ENCODE measurements at regions not wholly inside any gene's neighbourhood (a gene's known extent, or its start where the extent isn't known, plus 50 kb on each side); places are given as distances from the start of the nearest gene placed in this dataset.

GRCh38 chr4:22874334-22874912 lies 181.7 kb downstream of the GBA3 start:
- no peak overlapping the region for H3K4me3 ChIP-seq (ENCODE audit: low read length)
- H3K27me3 ChIP-seq (ENCODE audit: insufficient read depth, low read length, poor library complexity, severe bottlenecking) = no peaks in the 10 kb centered on the region
- no peaks in the 10 kb centered on the region for H3K4me1 Mint-ChIP-seq
- POLR2A ChIA-PET = no interaction called here
- H3K9me3 ChIP-seq (ENCODE audit: low read length) = no peaks in the 10 kb centered on the region
- H3K4me1 ChIP-seq (ENCODE audit: insufficient read depth, low read length) = no peaks in the 10 kb centered on the region
- H3K27ac ChIP-seq (ENCODE audit: low read depth, low read length) = no peak overlapping the region
- no peak for DNase-seq
- no peaks in the 10 kb centered on the region for H3K36me3 ChIP-seq (ENCODE audit: insufficient read depth, low read length)
- no peaks in the 10 kb centered on the region for H3K36me3 Mint-ChIP-seq
- H3K27ac Mint-ChIP-seq = no peak overlapping the region
- H3K27me3 Mint-ChIP-seq = no peaks in the 10 kb centered on the region
- CTCF ChIA-PET = no interaction called here
- no peak overlapping the region for H3K4me3 Mint-ChIP-seq
- peaks cover 4 to 20% (median 6%) of the 10 kb centered on the region in 5 donors for H3K9me3 Mint-ChIP-seq

- Mint-ChIP-seq H3K36me3 (no peaks in the 10 kb centered on the region), H3K4me1 (no peaks in the 10 kb centered on the region), H3K27ac (no peak overlapping the region), H3K4me3 (no peak overlapping the region), H3K27me3 (no peaks in the 10 kb centered on the region), H3K9me3 (peaks cover 4 to 20% (median 9%) of the 10 kb centered on the region in 5 donors)
- Histone ChIP-seq H3K27ac (ENCODE audit: low read depth, low read length) (no peak overlapping the region), H3K4me1 (ENCODE audit: insufficient read depth, low read length) (no peaks in the 10 kb centered on the region), H3K9me3 (ENCODE audit: low read length) (no peaks in the 10 kb centered on the region), H3K36me3 (ENCODE audit: insufficient read depth, low read length) (no peaks in the 10 kb centered on the region), H3K27me3 (ENCODE audit: insufficient read depth, low read length, poor library complexity, severe bottlenecking) (no peaks in the 10 kb centered on the region), H3K4me3 (ENCODE audit: low read length) (no peak overlapping the region)
- ChIA-PET CTCF (no interaction called here), POLR2A (no interaction called here)
- DNase-seq = no peak
Measured at GRCh38 chr4:22873899-22874298, 181.2 kb downstream of the GBA3 start.

GRCh38 chr4:22870847-22871449 lies 178.2 kb downstream of the GBA3 start:
- Histone ChIP-seq H3K27me3 (ENCODE audit: insufficient read depth, low read length, poor library complexity, severe bottlenecking) (no peaks in the 10 kb centered on the region), H3K4me1 (ENCODE audit: insufficient read depth, low read length) (no peaks in the 10 kb centered on the region), H3K4me3 (ENCODE audit: low read length) (no peak overlapping the region), H3K36me3 (ENCODE audit: insufficient read depth, low read length) (no peaks in the 10 kb centered on the region), H3K27ac (ENCODE audit: low read depth, low read length) (no peak overlapping the region), H3K9me3 (ENCODE audit: low read length) (no peaks in the 10 kb centered on the region)
- Mint-ChIP-seq H3K36me3 (no peaks in the 10 kb centered on the region), H3K9me3 (peaks cover 6 to 20% (median 10%) of the 10 kb centered on the region in 5 donors), H3K27ac (no peak overlapping the region), H3K4me3 (no peak overlapping the region), H3K4me1 (no peaks in the 10 kb centered on the region), H3K27me3 (no peaks in the 10 kb centered on the region)
- DNase-seq = no peak
- ChIA-PET POLR2A (no interaction called here), CTCF (no interaction called here)

- Histone ChIP-seq H3K4me1 (ENCODE audit: insufficient read depth, low read length) (no peaks in the 10 kb centered on the region), H3K4me3 (ENCODE audit: low read length) (no peak overlapping the region), H3K9me3 (ENCODE audit: low read length) (no peaks in the 10 kb centered on the region), H3K27me3 (ENCODE audit: insufficient read depth, low read length, poor library complexity, severe bottlenecking) (no peaks in the 10 kb centered on the region), H3K27ac (ENCODE audit: low read depth, low read length) (no peak overlapping the region), H3K36me3 (ENCODE audit: insufficient read depth, low read length) (no peaks in the 10 kb centered on the region)
- Mint-ChIP-seq H3K4me1 (no peaks in the 10 kb centered on the region), H3K9me3 (peaks cover 6 to 15% (median 12%) of the 10 kb centered on the region in 5 donors), H3K27ac (no peak overlapping the region), H3K4me3 (no peak overlapping the region), H3K27me3 (no peaks in the 10 kb centered on the region), H3K36me3 (no peaks in the 10 kb centered on the region)
- POLR2A ChIA-PET = no interaction called here
- CTCF ChIA-PET = no interaction called here
- no peak for DNase-seq
Measured at GRCh38 chr4:22869235-22869634, 176.5 kb downstream of the GBA3 start.
